ENCODE measurements at regions not wholly inside any gene's neighbourhood (a gene's known extent, or its start where the extent isn't known, plus 50 kb on each side); places are given as distances from the start of the nearest gene placed in this dataset.

DNA sequence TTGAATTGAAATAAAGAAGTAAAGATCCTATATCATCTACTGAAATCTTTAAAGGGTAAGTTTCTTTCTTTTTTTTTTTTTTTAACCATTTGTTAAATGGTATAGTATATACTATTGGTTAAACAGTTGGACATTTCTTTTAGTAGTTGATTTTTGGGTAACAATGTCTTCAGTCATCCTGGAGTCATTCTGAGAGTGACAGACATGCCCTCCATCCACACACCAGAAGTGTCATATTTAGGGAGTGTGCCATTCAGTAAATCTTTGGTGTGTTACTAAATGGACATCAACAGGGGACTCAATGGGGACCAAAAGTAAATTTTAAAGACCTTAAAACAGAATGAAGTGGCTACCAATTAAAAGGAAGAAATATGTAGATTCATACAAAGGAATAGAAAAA, 50.8 kb upstream of the SLC39A10 start:
- DNase-seq = no peak

DNA sequence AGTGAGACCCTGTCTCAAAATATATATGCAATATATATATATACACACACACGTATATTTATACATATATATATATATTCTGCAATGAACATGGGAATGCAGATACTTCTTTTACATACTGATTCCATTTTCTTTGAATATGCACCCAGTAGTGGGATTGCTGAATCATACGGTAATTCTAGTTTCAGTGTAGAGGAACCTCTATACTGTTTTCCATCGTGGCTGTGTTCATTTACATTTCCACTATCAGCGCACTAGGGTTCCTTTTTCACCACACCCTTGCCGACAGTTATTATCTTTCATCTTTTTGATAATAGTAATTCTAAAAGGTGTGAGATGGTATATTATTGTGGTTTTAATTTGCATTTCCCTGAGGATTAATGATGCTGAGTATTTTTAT, 52.3 kb upstream of the SLC39A10 start:
- DNase-seq = no peak

DNA sequence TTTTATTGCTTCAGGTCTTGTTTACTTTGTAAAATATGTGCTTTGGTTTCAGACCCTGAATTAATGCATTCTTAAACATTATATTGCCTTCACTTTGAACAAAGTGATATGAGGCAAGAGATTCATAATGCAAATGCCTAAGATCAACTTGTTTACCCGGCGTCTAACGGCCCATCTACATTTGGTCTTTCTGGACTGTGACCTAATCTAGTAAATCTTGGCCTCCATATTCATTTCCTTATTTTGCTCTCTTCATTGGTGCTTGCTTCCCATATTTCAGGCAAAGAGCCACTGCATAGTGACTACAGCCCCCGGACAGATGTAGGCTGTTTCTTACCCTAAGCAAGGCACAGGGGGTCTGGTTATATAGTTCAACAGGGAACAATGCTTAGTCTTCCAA, 53.0 kb upstream of the SLC39A10 start:
- no peak for DNase-seq

DNA sequence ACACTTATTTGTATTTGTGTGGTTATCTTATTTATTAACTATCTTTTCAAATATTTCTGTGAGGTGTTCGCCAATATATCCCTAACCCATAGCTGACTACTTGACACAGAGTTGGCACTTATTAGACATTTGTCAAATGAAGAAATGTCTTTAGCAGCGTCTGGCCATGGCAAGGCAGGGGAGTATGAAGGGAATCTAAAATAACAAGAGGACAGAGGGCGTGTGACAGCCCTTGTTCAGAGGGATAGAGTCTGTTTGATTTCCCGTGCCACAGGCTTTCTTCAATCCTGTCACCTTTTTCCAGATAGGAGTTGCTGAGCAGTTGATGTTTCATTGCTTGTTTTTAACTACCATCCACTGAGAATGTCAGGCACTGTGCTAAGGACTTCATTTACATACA, 53.6 kb upstream of the SLC39A10 start:
- no peak for DNase-seq

DNA sequence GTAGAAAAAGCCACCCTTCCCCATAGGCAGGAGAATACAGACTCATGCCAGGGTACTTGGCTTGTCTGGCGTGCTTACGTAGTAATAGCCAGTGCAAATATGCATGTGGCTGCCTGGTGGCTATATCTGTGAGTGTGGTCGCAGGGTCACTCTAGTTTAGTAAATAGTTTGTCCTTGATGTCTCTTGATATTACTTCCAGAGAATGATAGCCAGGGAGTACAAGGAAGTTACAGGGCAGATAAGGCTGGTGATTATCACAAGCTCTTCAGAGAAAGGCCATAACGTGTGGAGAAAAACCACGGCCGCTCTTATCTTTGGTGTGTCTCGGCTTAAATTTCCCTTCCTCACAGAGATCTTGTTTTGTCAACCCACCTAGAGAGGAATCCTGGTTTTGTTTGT, 54.3 kb upstream of the SLC39A10 start:
- DNase-seq = no peak

DNA sequence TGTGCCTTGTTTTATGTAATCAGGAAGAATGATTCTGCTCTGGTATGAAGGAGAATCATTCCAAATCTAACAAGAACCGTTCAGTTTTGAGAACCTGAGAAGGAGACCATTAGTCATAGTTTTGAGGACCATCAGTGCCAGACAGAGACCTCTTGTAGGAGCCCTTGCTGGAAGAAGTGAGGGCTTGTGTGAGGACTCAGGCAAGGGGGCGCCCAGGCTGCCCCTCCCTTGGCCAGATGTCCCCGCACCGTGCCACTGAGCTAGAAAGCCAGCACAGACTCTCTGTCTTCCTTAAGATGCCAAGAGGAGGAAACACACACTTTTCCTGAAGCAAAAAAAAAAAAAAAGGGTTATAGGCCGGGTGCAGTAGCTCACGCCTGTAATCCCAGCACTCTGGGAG, 55.7 kb upstream of the SLC39A10 start:
- no peak for DNase-seq

DNA sequence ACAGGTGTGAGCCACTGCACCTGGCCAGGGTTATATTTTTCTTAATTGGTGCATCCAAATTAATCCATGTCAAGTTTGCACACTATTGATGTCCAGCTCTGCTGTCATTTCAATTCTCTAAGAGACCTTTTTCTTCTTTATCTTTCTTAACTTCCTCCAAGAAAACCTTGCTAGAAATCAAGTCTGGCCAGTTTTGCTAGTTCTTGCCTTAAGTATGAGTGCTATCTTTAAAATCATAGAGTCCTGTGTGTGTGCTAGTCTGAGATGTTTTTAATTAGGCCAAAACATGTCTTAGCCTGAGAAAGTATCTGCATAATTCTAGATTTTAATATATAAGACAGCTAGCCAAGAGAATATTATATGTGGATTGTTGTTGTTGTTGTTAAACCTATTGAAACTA, 56.2 kb upstream of the SLC39A10 start:
- DNase-seq = no peak

DNA sequence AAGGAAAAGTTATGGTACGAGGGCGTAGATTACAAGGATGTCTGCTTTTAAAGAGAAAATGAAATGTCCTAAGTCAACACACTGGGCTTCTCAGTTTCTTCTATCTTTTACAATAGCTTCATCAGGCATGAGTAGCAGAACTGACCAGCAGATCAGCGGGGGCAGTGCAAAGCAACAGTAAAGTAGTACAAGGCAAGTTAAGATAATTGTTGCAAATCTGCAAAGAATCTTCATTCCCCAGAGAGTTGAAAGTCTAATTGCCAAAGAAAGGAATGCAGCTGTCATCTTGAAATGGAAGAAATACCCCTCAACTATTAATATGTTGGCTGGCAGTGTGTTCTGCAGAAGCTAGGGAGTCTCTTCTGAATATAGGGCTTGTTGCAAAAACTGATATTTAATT, 60.2 kb upstream of the SLC39A10 start:
- no peak for DNase-seq

DNA sequence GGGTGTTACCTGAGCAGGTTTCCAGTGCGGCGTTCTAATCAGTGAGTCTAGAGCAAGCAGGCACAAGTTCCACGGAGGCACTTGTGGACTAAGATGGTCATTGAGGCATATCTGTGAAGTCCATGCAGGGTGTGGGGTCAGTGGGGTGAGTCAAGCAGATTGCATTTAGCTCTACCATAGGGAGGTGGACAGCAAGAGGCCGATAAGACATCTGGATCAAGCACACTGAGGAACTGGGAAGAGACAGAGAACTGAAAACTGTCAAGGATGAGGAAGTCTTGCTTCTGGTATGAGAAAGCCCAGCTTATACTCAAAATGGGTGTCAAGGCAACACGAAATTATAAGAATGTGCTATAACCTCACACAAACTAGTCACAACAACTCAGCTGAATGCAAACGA, 61.2 kb upstream of the SLC39A10 start:
- DNase-seq = no peak

DNA sequence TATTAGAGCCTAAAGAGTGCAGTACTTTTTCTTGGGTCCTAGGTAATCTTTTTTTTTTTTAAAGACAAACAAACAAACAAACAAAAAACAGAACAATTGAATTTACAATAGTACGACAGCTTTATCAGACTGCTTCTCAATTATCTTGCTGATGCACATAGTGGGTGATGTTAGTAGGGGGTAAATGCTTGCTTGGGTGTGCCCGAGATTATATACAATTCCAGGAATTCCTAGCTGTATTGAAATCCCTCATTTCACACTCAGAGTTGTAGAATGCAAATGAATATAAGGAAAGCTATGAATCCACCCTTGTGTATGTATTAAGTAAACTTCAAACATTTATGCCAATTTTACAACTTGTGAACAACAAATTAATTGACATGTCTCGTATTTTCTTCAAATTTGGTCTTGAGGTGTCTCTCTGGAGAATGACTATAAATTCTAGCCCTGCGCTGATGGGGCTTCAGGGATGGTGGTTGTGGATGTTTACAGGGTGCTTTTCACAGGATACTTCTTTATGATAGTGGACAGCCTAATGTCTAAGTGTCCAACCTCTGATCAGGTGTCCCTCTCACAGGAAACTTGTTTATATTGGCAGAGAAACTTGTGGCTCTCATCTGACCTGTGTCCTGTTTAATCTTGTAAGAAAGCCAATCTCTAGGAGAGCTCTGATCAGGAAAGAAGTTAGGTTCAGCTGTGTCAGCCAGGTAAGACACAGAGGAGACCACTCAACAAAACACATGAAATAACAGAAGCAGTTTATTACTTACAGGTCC, 61.9 kb upstream of the SLC39A10 start:
- DNase-seq = no peak

DNA sequence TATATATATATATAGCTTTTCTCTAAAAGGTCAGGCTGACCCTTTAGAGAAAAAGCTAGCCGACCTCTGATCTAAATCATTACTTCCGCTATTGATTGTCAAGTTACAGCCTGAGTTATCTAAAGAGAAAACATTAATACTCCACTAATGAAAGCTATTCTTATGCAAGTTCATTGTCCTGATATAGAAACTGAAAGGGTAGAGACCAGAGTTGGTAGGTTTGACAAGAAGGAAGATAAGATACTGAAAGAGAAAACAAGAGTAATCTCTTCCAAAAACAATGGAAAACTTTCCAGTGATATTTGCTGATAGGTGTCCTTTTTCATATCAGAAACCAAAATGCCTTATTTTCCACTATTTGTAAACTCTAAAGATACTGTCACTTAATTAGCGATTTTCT, 62.8 kb upstream of the SLC39A10 start:
- DNase-seq = no peak

DNA sequence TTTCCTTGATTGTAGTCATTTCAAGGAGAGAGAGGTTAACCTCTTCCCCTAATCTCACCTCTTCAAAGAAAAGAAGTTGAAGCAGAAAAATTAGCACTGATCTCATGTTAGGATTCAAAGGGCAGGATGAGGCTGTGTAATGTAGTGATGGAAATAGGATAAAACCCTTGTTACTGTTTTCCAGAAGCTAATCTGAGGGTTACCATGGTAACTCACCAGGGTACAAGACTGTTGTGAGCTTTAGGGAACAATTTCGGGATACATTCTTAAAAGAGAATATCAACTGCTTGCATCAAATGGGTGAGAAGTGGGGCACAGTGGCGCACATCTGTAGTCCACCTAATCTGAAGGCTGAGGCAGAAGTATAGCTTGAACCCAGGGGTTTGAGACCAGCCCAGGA, 64.9 kb upstream of the SLC39A10 start:
- no peak for DNase-seq

DNA sequence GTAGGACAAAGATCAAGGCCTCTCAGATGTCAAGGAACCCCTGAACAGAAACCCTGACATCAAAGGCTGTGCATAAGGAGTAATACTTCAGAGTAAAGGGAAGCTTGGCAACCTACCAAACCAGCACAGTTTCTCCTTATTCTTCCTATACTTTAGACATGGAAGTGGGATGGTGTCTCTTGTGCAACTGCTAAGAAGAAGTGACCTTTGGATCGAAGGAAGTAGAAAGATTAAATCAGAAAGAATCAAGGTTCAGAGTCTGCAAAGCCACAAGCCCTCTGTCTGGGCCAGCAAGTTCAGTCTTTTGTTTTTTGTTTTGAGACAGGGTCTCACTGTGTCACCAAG, 66.2 kb upstream of the SLC39A10 start:
- DNase-seq = no peak

DNA sequence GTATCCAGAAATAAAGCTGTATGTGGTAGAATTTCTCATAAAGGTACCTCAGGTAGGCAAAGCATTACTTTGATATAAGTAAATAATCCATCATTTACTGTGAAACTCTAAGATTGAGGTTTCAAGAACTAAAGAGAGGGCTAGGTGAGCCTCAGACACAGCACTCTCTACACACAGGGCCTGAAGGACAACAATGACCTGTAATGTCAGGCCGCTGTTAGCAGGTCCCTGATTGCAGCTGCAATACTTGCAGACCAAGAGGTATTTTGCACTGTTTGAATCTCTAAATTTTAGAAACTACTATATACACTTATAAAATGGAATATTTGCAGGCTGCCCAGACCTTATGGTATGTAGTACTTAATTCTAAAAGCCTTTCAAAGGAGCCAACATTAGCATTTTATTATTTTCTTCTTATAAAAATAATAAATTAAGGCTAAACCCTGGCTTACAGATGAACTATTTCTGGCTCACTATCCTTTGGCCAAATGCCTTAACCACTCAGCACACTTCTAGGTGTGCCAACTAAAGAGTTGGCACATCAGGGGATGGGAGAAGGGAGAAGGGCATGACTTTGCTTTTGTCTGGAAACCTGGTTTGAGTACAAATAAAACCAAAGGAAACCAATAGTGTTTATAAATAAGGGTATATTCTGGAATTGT, 66.7 kb upstream of the SLC39A10 start:
- no peak for DNase-seq

DNA sequence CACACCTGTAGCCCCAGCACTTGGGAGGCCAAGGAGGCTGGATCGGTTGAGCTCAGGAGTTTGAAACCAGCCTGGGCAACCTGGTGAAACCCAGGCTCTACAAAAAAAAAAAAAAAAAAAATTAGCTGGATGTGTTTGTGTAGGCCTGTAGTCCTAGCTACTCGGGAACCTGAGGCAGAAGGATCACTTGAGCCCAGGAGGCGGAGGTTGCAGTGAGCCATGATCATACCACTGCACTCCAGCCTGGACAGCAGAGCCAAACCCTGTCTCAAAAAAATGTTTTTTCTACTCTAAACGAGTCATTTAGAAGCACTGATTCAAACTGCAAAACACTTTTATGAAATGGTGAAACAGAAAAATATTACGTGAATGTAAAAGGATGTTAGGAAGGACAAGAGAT, 69.1 kb upstream of the SLC39A10 start:
- DNase-seq = no peak

DNA sequence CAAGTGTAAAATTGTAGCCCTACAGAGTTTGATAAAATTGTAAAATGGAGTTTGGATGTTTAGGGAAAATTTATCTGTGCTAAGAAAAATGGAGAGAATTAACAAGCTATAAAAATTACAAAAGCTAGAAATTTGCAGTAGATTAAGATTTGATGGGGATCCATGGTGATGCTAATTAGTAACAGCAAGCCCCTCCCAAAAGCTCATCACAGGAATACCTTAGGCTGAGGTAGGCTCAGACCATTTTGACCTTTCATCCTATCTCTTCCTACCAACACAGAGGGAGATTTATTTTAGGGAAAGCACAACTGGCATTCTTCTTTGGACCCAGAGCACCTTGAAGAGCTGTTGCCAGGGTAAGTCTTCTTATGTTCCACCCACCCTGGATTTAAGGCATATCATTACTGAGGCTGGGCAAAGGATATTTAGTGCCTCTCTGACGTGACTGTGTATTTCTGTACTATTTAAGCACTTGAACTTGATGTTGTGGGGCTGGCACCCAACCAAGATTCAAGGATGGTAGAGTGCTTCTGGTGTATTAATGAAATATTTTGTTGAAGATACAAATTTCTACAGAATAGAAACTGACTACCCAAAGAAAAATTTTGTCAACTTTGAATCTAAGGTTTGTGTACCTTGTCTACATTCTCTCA, 70.8 kb upstream of the SLC39A10 start:
- no peak for DNase-seq

DNA sequence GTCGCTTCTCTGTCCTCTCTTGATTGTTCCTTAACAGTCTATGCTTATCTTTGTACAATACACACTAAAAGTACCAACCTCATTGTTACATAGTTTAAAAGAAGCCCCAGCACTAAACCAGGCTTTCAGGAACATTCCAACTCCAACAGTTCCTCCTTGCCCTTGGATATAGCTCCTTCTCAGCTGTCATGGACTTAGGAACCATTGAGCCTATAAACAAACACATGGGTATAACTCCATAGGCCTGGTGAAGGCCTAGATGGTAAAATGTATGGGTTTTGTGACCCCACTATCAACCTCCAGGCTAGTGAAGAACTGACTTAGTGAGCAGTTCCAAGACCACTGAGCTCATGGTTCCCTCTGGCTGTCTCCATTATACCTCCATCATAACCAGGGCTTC, 74.8 kb upstream of the SLC39A10 start:
- no peak for DNase-seq

DNA sequence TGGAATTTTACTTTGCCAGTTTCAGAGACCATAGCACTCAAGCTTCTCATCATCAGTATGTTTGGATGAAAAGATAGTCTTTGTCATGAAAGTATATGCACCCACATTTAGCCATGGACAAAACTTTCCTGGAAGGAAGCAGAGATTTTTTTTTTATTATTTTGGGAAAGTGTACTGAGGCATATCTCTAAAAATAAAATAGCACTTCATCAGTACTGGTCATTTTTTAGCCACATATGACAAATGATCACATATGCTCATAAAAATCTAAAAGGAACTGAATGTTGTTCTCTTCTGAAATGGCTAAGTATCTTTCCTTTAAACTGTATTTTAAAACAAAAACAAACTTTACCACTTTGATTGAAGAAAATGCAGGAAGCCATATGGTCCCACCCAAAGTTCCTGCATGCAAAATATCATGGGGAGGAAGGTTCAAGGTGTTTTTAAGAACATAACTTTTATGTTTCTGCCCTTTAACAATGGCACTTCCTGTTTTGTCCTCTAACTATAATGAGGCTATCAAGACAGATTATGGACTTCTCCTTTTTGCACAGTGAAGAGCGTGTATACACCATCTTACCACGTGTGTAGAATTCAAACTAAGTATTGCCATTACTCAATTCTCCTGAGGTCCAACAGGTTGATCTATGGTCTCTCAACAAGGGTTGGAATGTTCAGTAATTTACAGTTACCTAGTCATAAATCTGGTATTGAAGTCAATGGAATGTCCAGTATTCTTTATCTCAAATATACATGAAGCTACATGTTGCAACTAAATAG, 77.1 kb upstream of the SLC39A10 start:
- no peak for DNase-seq

DNA sequence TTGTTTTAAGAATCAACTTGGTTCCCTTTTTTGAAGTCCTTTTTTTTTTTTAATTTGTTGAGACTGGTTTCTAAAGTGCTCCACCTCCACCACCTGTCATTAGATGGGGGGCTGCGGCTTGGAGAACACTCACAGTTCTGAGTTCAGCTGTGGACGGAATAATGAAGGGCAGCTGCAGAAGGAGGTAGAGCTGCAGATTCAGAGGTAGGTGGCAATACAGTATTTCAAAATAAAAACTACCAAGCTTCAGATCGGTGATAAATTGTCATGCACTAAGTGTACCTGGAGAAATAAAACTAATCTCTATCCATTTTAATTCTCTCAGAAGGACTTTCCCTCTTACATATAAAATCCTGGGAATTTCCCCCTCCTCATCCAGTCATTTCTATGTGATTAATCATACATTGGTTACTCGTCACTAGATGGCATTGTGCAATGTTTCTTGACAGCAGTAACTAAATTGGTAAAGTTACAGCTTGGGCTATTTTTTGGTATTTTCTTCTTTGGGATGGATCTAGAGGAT, 81.1 kb upstream of the SLC39A10 start:
- no peak for DNase-seq

DNA sequence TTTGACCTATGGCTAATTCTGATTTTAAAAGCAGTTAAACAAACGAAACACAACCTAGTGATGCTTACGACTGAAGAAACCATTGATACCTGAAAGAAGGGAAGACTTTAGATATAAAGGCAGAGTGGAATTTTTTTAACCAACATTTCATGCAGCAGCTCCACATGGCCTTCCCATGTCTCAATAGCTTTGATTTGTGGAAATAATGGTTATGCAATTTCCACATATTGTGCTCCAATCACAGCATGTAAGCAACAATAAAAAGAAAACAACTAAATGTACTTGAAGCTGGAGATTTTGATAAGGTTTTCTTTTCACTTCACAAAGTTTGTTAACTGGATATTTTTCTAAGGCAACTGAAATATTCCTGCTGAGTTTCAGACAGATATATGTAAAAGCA, 82.0 kb upstream of the SLC39A10 start:
- no peak for DNase-seq

DNA sequence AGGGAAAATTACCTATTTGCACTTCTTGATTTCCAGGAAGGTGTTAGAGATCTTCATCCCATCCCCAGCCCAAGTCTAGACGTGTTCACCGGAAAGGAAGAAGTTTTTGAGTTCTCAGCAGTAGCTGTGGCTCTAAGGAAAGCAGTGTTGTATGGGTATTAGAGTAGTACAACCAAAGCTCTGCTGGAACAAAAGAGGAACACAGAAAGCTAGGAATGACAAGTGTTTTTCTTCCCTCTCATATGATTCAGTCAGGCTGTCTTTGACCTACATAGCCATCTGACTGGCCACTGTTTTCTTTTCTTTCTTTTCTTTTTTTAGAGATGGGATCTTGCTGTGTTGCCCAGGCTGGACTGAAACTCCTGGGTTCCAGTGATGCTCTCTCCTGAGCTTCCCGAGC, 82.7 kb upstream of the SLC39A10 start:
- DNase-seq = no peak

DNA sequence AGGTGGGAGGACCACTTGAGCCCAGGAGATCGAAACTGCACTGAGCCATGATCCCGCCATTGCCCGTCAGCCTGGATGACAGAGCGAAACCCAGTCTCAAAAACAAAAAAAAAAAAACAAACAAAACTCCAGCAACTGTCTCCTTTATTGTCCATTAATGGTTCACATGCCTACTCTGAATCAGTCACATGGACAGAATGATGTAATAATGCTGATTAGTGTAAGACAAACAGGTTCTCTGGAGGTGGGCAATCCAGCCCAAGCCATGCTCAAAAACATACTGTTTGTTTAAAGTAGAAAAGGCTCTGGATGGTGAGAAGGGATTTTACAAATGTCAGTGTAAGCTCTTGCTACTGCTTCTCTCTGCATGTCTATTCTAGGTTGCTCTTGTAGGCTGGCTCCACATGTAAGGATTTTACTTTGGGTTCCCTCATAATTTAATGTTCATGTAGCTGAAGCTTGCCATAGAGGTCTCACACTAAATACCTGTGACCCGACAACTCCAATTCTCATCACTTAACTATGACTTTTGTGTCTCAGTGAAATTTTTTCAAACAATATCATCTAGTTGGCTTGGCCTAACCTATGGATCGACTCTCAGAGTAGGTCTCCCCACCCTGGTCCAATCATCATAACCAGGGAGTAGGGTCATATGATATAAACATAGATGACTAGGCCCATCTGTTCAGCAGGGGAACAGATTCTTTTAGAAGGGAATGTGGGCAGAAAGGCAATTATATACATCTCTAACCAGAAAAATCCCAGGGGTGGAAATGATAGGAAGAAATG, 83.9 kb upstream of the SLC39A10 start:
- DNase-seq = no peak

DNA sequence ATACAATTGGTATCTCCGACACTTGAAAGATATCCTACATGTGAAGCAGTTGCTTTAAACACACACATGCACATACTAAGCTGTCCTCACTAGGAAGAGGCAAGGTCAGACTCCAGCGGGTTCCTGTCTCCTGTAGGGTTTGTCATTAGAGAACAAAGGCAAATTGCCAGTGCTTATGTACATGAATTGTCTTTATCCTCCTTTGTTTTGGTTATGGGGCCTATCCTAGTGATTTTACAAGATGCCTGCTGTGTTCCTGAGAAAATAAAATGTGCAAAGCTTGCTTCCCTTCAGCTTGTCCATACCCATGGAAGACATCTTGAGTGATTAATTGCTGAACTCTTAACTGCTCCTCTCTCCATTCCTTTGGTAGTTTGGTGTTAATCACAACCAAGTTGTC, 86.7 kb upstream of the SLC39A10 start:
- DNase-seq = no peak

Data from NCI-H524 treated with DMSO at 0.1 percent for 48 hours (cell line).